Upper lobe of left lung (tissue), 6 donors: ENCODE measurements at regions not wholly inside any gene's neighbourhood (a gene's known extent, or its start where the extent isn't known, plus 50 kb on each side); places are given as distances from the start of the nearest gene placed in this dataset.

Experiments
- ATAC-seq, 2 donors: fragments of 200-7000 bp; cut with Tn5 transposase; one replicate each; pipeline ENCODE4 v1.9.1; 2022; ENCODE audit warnings: mild to moderate bottlenecking in 2 of 2, moderate library complexity in 2 of 2; ENCODE audit not compliant: low FRiP score in 2 of 2
- DNase-seq, 2 donors: peaks; one replicate each; pipeline ENCODE4 v3.0.0-alpha.2; 2019 to 2020
- H3K27ac ChIP-seq, 4 donors: fragments of 200-600 bp; sonication (generic); one replicate each; pipeline ENCODE4 v1.5.1; 2016 to 2019
- H3K27me3 ChIP-seq, 4 donors: fragments of 200-600 bp; sonication (generic); one replicate each; pipeline ENCODE4 v1.5.1; 2017 to 2019
- H3K36me3 ChIP-seq, 4 donors: fragments of 200-600 bp; sonication (generic); one replicate each; pipeline ENCODE4 v1.5.1; 2016 to 2019
- H3K4me1 ChIP-seq, 4 donors: fragments of 200-600 bp; sonication (generic); one replicate each; pipeline ENCODE4 v1.5.1; 2018 to 2019
- H3K4me3 ChIP-seq, 4 donors: fragments of 200-600 bp; sonication (generic); one replicate each; pipeline ENCODE4 v1.5.1; 2017 to 2019; ENCODE audit warnings: mild to moderate bottlenecking in 2 of 4, moderate library complexity in 1 of 4
- H3K9me3 ChIP-seq, 4 donors: fragments of 200-600 bp; sonication (generic); one replicate each; pipeline ENCODE4 v1.5.1; 2018 to 2019
- CTCF ChIP-seq, 6 experiments: fragments of 450-650 bp in 4 of 6; fragments of 200-600 bp in 2 of 6; sonication (generic) in 2 of 6; IDR thresholded peaks; one replicate each; pipeline ENCODE4 v1.5.1; 2016 to 2019; ENCODE audit warnings: antibody characterized with exemption in 6 of 6
- EP300 ChIP-seq, 4 donors: sonication (generic); formaldehyde crosslinking; IDR thresholded peaks; one replicate each; pipeline ENCODE4 v1.5.1; 2017; ENCODE audit warnings: antibody characterized with exemption in 4 of 4, control low read depth in 2 of 4
- POLR2A ChIP-seq, 4 donors: fragments of 450-650 bp; IDR thresholded peaks; one replicate each; pipeline ENCODE4 v1.5.1; 2016 to 2017; ENCODE audit warnings: antibody characterized with exemption in 4 of 4, mild to moderate bottlenecking in 2 of 4
- POLR2AphosphoS5 ChIP-seq, 2 donors: sonication (generic); formaldehyde crosslinking; IDR thresholded peaks; one replicate each; pipeline ENCODE4 v1.5.1; 2017; ENCODE audit warnings: antibody characterized with exemption in 2 of 2
- WGBS, 2 donors: methylation state at CpG; one replicate each; pipeline ENCODE4 v1.1.5; 2017 to 2018; 5-methylcytosine and 5-hydroxymethylcytosine counted together
- donor health status: DM: no; HTN: no; CAD: no; lungs with moderate emphysema.
- donor health status: DM: no; HTN: yes; CAD: no; lungs with severe emphysema.

DNA sequence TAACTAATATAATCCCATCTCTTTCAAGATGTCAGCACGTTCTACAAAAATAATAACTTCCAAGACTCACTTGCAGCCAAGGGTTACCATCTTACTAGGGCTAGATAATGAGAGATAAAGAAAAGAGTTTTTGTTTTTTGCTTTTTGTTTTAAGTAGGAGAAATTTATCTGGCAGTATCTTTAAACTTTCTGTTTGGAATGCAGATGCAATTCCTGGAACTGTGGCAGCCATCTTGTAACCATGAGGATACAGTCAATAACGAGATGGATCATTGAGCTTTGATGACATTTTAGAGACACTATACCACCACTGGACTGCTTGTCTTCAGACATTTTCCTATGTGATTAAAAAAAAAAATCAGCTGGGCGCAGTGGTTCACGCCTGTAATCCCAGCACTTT is 171.2 kb upstream of the ARID2 start:
- DNase-seq (no peak), ATAC-seq (no peak)
- 95% methylated on average over 4 of the region's 4 CpGs for WGBS, 2 donors
- no peaks in the 10 kb centered on the region for H3K27me3 ChIP-seq
- no peak overlapping the region for H3K27ac ChIP-seq
- H3K4me3 ChIP-seq = no peak overlapping the region
- H3K36me3 ChIP-seq = no peaks in the 10 kb centered on the region
- TF ChIP-seq EP300 (IDR thresholded peaks at IDR 0.05) (no peak), POLR2AphosphoS5 (IDR thresholded peaks at IDR 0.05) (no peak)
- H3K9me3 ChIP-seq = no peaks in the 10 kb centered on the region
- no peaks in the 10 kb centered on the region for H3K4me1 ChIP-seq

GRCh38 chr12:45559537-45559936 is 170.0 kb upstream of the ARID2 start:
- ATAC-seq = no peak
- DNase-seq = no peak
- Histone ChIP-seq H3K4me3 (no peak overlapping the region), H3K9me3 (no peaks in the 10 kb centered on the region), H3K4me1 (no peaks in the 10 kb centered on the region), H3K36me3 (no peaks in the 10 kb centered on the region), H3K27me3 (no peaks in the 10 kb centered on the region), H3K27ac (no peak overlapping the region)
- TF ChIP-seq EP300 (IDR thresholded peaks at IDR 0.05) (no peak), POLR2AphosphoS5 (IDR thresholded peaks at IDR 0.05) (no peak), CTCF (IDR thresholded peaks at IDR 0.05) (no peak), POLR2A (IDR thresholded peaks at IDR 0.05) (no peak)
- 86 to 91% methylated on average over 3 of the region's 3 CpGs for WGBS, 2 donors

GRCh38 chr12:45560689-45561088 is 168.8 kb upstream of the ARID2 start:
- H3K36me3 ChIP-seq = no peaks in the 10 kb centered on the region
- no peak overlapping the region for H3K27ac ChIP-seq
- TF ChIP-seq POLR2A (IDR thresholded peaks at IDR 0.05) = no peak
- no peak for TF ChIP-seq CTCF (IDR thresholded peaks at IDR 0.05)
- TF ChIP-seq EP300 (IDR thresholded peaks at IDR 0.05) = no peak
- no peak for TF ChIP-seq POLR2AphosphoS5 (IDR thresholded peaks at IDR 0.05)
- no peak for ATAC-seq
- DNase-seq = no peak
- H3K4me3 ChIP-seq = no peak overlapping the region
- no peaks in the 10 kb centered on the region for H3K27me3 ChIP-seq
- no peaks in the 10 kb centered on the region for H3K9me3 ChIP-seq
- H3K4me1 ChIP-seq = no peaks in the 10 kb centered on the region
- 85% methylated on average over 4 of the region's 4 CpGs for WGBS, 2 donors

DNA sequence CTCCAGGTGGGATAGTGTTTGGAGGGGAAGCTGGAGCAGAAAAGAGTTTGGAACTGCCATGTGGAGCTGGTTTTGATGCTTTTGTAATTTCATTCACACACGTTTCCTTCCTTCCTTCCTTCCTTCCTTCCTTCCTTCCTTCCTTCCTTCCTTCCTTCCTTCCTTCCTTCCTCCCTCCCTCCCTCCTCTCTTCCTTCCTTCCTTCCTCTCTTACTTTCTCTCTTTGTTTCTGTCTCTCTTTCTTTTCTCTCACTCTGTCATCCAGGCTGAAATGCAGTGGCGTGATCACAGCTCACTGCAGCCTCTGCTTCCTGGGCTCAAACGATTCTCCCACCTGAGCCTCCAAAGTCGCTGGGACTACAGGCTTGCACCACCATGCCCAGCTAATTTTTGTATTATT is 168.0 kb upstream of the ARID2 start:
- H3K4me3 ChIP-seq = no peak overlapping the region
- H3K36me3 ChIP-seq = no peaks in the 10 kb centered on the region
- no peak for ATAC-seq
- no peak for TF ChIP-seq EP300 (IDR thresholded peaks at IDR 0.05)
- TF ChIP-seq POLR2A (IDR thresholded peaks at IDR 0.05) = no peak
- TF ChIP-seq POLR2AphosphoS5 (IDR thresholded peaks at IDR 0.05) = no peak
- no peak for TF ChIP-seq CTCF (IDR thresholded peaks at IDR 0.05)
- 84 to 85% methylated on average over 4 of the region's 4 CpGs for WGBS, 2 donors
- no peak overlapping the region for H3K27ac ChIP-seq
- H3K4me1 ChIP-seq = no peaks in the 10 kb centered on the region
- no peaks in the 10 kb centered on the region for H3K27me3 ChIP-seq
- H3K9me3 ChIP-seq = no peaks in the 10 kb centered on the region
- DNase-seq = no peak

DNA sequence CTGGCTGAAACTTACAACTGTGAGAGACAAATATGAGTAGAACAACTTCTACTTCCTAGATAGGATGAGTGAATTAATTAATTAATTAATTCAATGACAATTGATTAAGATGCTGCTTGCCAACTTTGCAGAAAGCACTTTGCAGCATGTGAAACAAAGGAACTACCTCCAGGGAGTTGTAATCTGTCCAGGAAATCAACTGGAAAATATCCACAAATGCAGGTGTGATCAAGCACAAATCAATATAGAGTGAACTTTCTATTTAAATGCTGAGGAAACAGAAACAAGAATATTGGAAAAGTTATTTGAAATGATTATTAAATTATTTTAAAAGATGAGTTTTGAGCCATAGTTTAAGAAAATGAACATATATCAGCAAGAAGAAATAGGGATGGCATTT is 163.9 kb upstream of the ARID2 start:
- no peaks in the 10 kb centered on the region for H3K4me1 ChIP-seq

More for the DNA sequence above, 163.9 kb upstream of the ARID2 start:
- H3K27me3 ChIP-seq = no peaks in the 10 kb centered on the region
- no peak for ATAC-seq
- no peak overlapping the region for H3K4me3 ChIP-seq
- no peak overlapping the region for H3K27ac ChIP-seq
- no peak for DNase-seq
- no peaks in the 10 kb centered on the region for H3K9me3 ChIP-seq
- H3K36me3 ChIP-seq = no peaks in the 10 kb centered on the region
- no peak for TF ChIP-seq EP300 (IDR thresholded peaks at IDR 0.05)
- no peak for TF ChIP-seq CTCF (IDR thresholded peaks at IDR 0.05)
- no peak for TF ChIP-seq POLR2AphosphoS5 (IDR thresholded peaks at IDR 0.05)
- no peak for TF ChIP-seq POLR2A (IDR thresholded peaks at IDR 0.05)
